HEK293 (cell line): ENCODE measurements at regions not wholly inside any gene's neighbourhood (a gene's known extent, or its start where the extent isn't known, plus 50 kb on each side); places are given as distances from the start of the nearest gene placed in this dataset.

ENCODE experiments used
- GLIS1 ChIP-seq: fragments of 450-650 bp; formaldehyde crosslinking; IDR thresholded peaks from 2 replicates; pipeline ENCODE4 v1.5.1; 2016; ENCODE audit warnings: missing biosample characterization, missing genetic modification characterization
- REST ChIP-seq: fragments of 450-650 bp; formaldehyde crosslinking; IDR thresholded peaks from 2 replicates; pipeline ENCODE4 v1.5.1; 2016; ENCODE audit warnings: missing biosample characterization, missing genetic modification characterization
- ZIC2 ChIP-seq: fragments of 450-650 bp; formaldehyde crosslinking; IDR thresholded peaks from 2 replicates; pipeline ENCODE4 v1.5.1; 2016; ENCODE audit warnings: missing biosample characterization, missing genetic modification characterization
- ZNF133 ChIP-seq: fragments of 450-650 bp; formaldehyde crosslinking; IDR thresholded peaks from 2 replicates; pipeline ENCODE4 v1.5.1; 2016; ENCODE audit warnings: missing biosample characterization, missing genetic modification characterization
- ZNF184 ChIP-seq: fragments of 450-650 bp; IDR thresholded peaks from 2 replicates; pipeline ENCODE4 v1.5.1; 2018; ENCODE audit warnings: missing biosample characterization, mild to moderate bottlenecking, missing genetic modification characterization
- ZNF24 ChIP-seq: fragments of 450-650 bp; formaldehyde crosslinking; IDR thresholded peaks from 2 replicates; pipeline ENCODE4 v1.5.1; 2016; ENCODE audit warnings: missing biosample characterization, missing genetic modification characterization
- TF ChIP-seq, protein P1 (sequence below): fragments of 450-650 bp; formaldehyde crosslinking; IDR thresholded peaks from 2 replicates; pipeline ENCODE4 v1.5.1; 2016; ENCODE audit warnings: missing biosample characterization, missing genetic modification characterization
- TF ChIP-seq, protein P2 (sequence below): sonication (generic); formaldehyde crosslinking; IDR thresholded peaks from 2 replicates; pipeline ENCODE4 v1.8.1; 2022; ENCODE audit warnings: mild to moderate bottlenecking, moderate library complexity, missing genetic modification reagents

- TF ChIP-seq ZIC2 (tag by site-specific recombination) (no peak), REST (tag by site-specific recombination) (no peak), ZNF24 (tag by site-specific recombination) (no peak), ZNF184 (no peak), ZNF133 (tag by site-specific recombination) (no peak), GLIS1 (no peak)
- TF ChIP-seq, protein P1, sequence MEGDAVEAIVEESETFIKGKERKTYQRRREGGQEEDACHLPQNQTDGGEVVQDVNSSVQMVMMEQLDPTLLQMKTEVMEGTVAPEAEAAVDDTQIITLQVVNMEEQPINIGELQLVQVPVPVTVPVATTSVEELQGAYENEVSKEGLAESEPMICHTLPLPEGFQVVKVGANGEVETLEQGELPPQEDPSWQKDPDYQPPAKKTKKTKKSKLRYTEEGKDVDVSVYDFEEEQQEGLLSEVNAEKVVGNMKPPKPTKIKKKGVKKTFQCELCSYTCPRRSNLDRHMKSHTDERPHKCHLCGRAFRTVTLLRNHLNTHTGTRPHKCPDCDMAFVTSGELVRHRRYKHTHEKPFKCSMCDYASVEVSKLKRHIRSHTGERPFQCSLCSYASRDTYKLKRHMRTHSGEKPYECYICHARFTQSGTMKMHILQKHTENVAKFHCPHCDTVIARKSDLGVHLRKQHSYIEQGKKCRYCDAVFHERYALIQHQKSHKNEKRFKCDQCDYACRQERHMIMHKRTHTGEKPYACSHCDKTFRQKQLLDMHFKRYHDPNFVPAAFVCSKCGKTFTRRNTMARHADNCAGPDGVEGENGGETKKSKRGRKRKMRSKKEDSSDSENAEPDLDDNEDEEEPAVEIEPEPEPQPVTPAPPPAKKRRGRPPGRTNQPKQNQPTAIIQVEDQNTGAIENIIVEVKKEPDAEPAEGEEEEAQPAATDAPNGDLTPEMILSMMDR, result no peak
- TF ChIP-seq, protein P2, sequence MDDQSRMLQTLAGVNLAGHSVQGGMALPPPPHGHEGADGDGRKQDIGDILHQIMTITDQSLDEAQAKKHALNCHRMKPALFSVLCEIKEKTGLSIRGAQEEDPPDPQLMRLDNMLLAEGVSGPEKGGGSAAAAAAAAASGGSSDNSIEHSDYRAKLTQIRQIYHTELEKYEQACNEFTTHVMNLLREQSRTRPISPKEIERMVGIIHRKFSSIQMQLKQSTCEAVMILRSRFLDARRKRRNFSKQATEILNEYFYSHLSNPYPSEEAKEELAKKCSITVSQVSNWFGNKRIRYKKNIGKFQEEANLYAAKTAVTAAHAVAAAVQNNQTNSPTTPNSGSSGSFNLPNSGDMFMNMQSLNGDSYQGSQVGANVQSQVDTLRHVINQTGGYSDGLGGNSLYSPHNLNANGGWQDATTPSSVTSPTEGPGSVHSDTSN (CRISPR knock-in tag), result no peak
Observed at GRCh38 chr14:101233021-101233366, 328.3 kb upstream of the DIO3 start.
